ENCODE measurements at regions not wholly inside any gene's neighbourhood (a gene's known extent, or its start where the extent isn't known, plus 50 kb on each side); places are given as distances from the start of the nearest gene placed in this dataset.
"Not testable (repeated sequence)": the region's sequence is repeated elsewhere in the genome, so short reads cannot be mapped to it uniquely, and the experiment has no call there.

- H3K4me3 Mint-ChIP-seq: no peak overlapping the region
- no peaks in the 10 kb centered on the region for H3K4me1 Mint-ChIP-seq
- H3K27me3 Mint-ChIP-seq: peaks cover 18% of the 10 kb centered on the region
- ATAC-seq: no peak
- H3K36me3 Mint-ChIP-seq: no peaks in the 10 kb centered on the region
- no peak overlapping the region for H3K27ac Mint-ChIP-seq
- H3K9me3 Mint-ChIP-seq: no peaks in the 10 kb centered on the region
These were observed 105.0 kb upstream of the CDK13 start for GRCh38 chr7:39845006-39845405.

- ATAC-seq: no peak
- peaks cover 16% of the 10 kb centered on the region for H3K27me3 Mint-ChIP-seq
- no peak overlapping the region for H3K27ac Mint-ChIP-seq
- H3K4me1 Mint-ChIP-seq: no peaks in the 10 kb centered on the region
- H3K9me3 Mint-ChIP-seq: no peaks in the 10 kb centered on the region
- no peaks in the 10 kb centered on the region for H3K36me3 Mint-ChIP-seq
- H3K4me3 Mint-ChIP-seq: no peak overlapping the region
These were observed 102.8 kb upstream of the CDK13 start for GRCh38 chr7:39847227-39847626.

- no peak overlapping the region for H3K27ac Mint-ChIP-seq
- H3K36me3 Mint-ChIP-seq: no peaks in the 10 kb centered on the region
- peaks cover 25% of the 10 kb centered on the region for H3K27me3 Mint-ChIP-seq
- H3K4me3 Mint-ChIP-seq: no peak overlapping the region
- peaks cover 6% of the 10 kb centered on the region for H3K4me1 Mint-ChIP-seq
- no peak for ATAC-seq
- no peaks in the 10 kb centered on the region for H3K9me3 Mint-ChIP-seq
These were observed 98.5 kb upstream of the CDK13 start for GRCh38 chr7:39851466-39852045.

- not testable (repeated sequence) for H3K4me1 Mint-ChIP-seq, H3K27ac Mint-ChIP-seq, H3K36me3 Mint-ChIP-seq, H3K9me3 Mint-ChIP-seq
- H3K4me3 Mint-ChIP-seq: peak overlapping the region; percentile 66
- ATAC-seq: peak; percentile 86
- H3K27me3 Mint-ChIP-seq: peaks cover 43% of the 10 kb centered on the region
These were observed 95.3 kb upstream of the CDK13 start for GRCh38 chr7:39854616-39855324.

- Mint-ChIP-seq H3K27ac (no peak overlapping the region), H3K4me1 (peaks cover 6% of the 10 kb centered on the region), H3K9me3 (no peaks in the 10 kb centered on the region), H3K36me3 (no peaks in the 10 kb centered on the region), H3K4me3 (peak overlapping the region; percentile 66), H3K27me3 (peaks cover 43% of the 10 kb centered on the region)
- ATAC-seq: no peak
These were observed 94.8 kb upstream of the CDK13 start for GRCh38 chr7:39855325-39855674.

GRCh38 chr7:39863675-39864322, 86.3 kb upstream of the CDK13 start:
- H3K4me1 Mint-ChIP-seq, H3K9me3 Mint-ChIP-seq, ATAC-seq, H3K27ac Mint-ChIP-seq, H3K27me3 Mint-ChIP-seq, H3K36me3 Mint-ChIP-seq, H3K4me3 Mint-ChIP-seq: not testable (repeated sequence)

- ATAC-seq, H3K27ac Mint-ChIP-seq: not testable (repeated sequence)
These were observed 80.1 kb upstream of the CDK13 start for GRCh38 chr7:39869888-39870522.

GRCh38 chr7:39871610-39872009, 78.4 kb upstream of the CDK13 start:
- not testable (repeated sequence) for ATAC-seq, H3K9me3 Mint-ChIP-seq, H3K4me3 Mint-ChIP-seq, H3K27ac Mint-ChIP-seq, H3K36me3 Mint-ChIP-seq, H3K4me1 Mint-ChIP-seq
- H3K27me3 Mint-ChIP-seq: peaks cover 15% of the 10 kb centered on the region

More at GRCh38 chr7:39869888-39870522, 80.1 kb upstream of the CDK13 start:
- not testable (repeated sequence) for H3K4me3 Mint-ChIP-seq, H3K9me3 Mint-ChIP-seq, H3K27me3 Mint-ChIP-seq, H3K4me1 Mint-ChIP-seq, H3K36me3 Mint-ChIP-seq

GRCh38 chr7:39880556-39880955, 69.5 kb upstream of the CDK13 start:
- Mint-ChIP-seq H3K36me3 (peaks cover 10% of the 10 kb centered on the region), H3K4me3 (no peak overlapping the region), H3K27me3 (peaks cover 45% of the 10 kb centered on the region), H3K4me1 (no peaks in the 10 kb centered on the region), H3K9me3 (peaks cover 5% of the 10 kb centered on the region), H3K27ac (no peak overlapping the region)
- no peak for ATAC-seq

- Mint-ChIP-seq H3K27ac (no peak overlapping the region), H3K36me3 (peaks cover 10% of the 10 kb centered on the region), H3K27me3 (peaks cover 37% of the 10 kb centered on the region), H3K4me3 (no peak overlapping the region), H3K9me3 (peaks cover 5% of the 10 kb centered on the region), H3K4me1 (no peaks in the 10 kb centered on the region)
- ATAC-seq: no peak
These were observed 67.8 kb upstream of the CDK13 start for GRCh38 chr7:39882148-39882784.

- Mint-ChIP-seq H3K9me3 (peaks cover 5% of the 10 kb centered on the region), H3K4me3 (no peak overlapping the region)
- no peak for ATAC-seq
These were observed 66.2 kb upstream of the CDK13 start for GRCh38 chr7:39883812-39884390.

GRCh38 chr7:39888171-39888853, 61.7 kb upstream of the CDK13 start:
- H3K27ac Mint-ChIP-seq: no peak overlapping the region
- no peak overlapping the region for H3K4me3 Mint-ChIP-seq
- H3K36me3 Mint-ChIP-seq: no peaks in the 10 kb centered on the region
- no peaks in the 10 kb centered on the region for H3K4me1 Mint-ChIP-seq
- no peaks in the 10 kb centered on the region for H3K9me3 Mint-ChIP-seq
- peak; percentile 10 for ATAC-seq
- H3K27me3 Mint-ChIP-seq: peaks cover 11% of the 10 kb centered on the region

More at GRCh38 chr7:39883812-39884390, 66.2 kb upstream of the CDK13 start:
- Mint-ChIP-seq H3K27ac (no peak overlapping the region), H3K4me1 (no peaks in the 10 kb centered on the region), H3K36me3 (peaks cover 10% of the 10 kb centered on the region), H3K27me3 (peaks cover 26% of the 10 kb centered on the region)

- Mint-ChIP-seq H3K27ac (no peak overlapping the region), H3K27me3 (peaks cover 23% of the 10 kb centered on the region)
These were observed 59.6 kb upstream of the CDK13 start for GRCh38 chr7:39890411-39890810.

GRCh38 chr7:39891894-39892293, 58.2 kb upstream of the CDK13 start:
- Mint-ChIP-seq H3K4me1 (peaks cover 5% of the 10 kb centered on the region), H3K27ac (no peak overlapping the region), H3K4me3 (no peak overlapping the region), H3K9me3 (no peaks in the 10 kb centered on the region), H3K36me3 (no peaks in the 10 kb centered on the region), H3K27me3 (peaks cover 24% of the 10 kb centered on the region)
- ATAC-seq: no peak

More at GRCh38 chr7:39890411-39890810, 59.6 kb upstream of the CDK13 start:
- H3K9me3 Mint-ChIP-seq: no peaks in the 10 kb centered on the region
- no peak overlapping the region for H3K4me3 Mint-ChIP-seq
- H3K4me1 Mint-ChIP-seq: no peaks in the 10 kb centered on the region
- no peak for ATAC-seq
- H3K36me3 Mint-ChIP-seq: no peaks in the 10 kb centered on the region
